ENCODE measurements at regions not wholly inside any gene's neighbourhood (a gene's known extent, or its start where the extent isn't known, plus 50 kb on each side); places are given as distances from the start of the nearest gene placed in this dataset.

GRCh38 chr5:173819521-173819920, 68.6 kb upstream of the CPEB4 start:
- Histone ChIP-seq H2BK120ac (replicated peaks; ENCODE audit: low read depth, low read length) (no peak overlapping the region), H2BK12ac (ENCODE audit: low read depth, low read length) (no peak overlapping the region), H2AK5ac (ENCODE audit: low read depth, low read length) (no peak overlapping the region), H3K18ac (ENCODE audit: extremely low read depth, low read length) (no peak overlapping the region), H4K5ac (ENCODE audit: insufficient read length, low read depth, low read length) (no peak overlapping the region), H2BK20ac (ENCODE audit: low read length) (no peak overlapping the region), H4K20me1 (replicated peaks in 1 of 2; ENCODE audit: control insufficient read depth in 1 of 2, insufficient read depth in 2 of 2, low read length in 2 of 2) (no peaks in the 10 kb centered on the region), H3K23ac (ENCODE audit: insufficient read length) (no peak overlapping the region), H3K4ac (replicated peaks; ENCODE audit: insufficient read length, low read depth, low read length) (no peak overlapping the region), H3K36me3 (ENCODE audit: control insufficient read depth in 2 of 4, insufficient read depth in 4 of 4, low read length in 3 of 4) (no peaks in the 10 kb centered on the region), H4K91ac (replicated peaks; ENCODE audit: insufficient read length, low read length) (no peak overlapping the region), H3K4me3 (ENCODE audit: extremely low read depth in 1 of 4, insufficient read depth in 2 of 4, low read depth in 3 of 4, low read length in 4 of 4) (no peak overlapping the region), H2BK15ac (ENCODE audit: low read length) (no peak overlapping the region), H3K14ac (ENCODE audit: insufficient read length) (no peak overlapping the region), H3K79me1 (ENCODE audit: low read depth, low read length) (no peaks in the 10 kb centered on the region), H2BK5ac (ENCODE audit: low read depth, low read length) (no peak overlapping the region), H3K56ac (replicated peaks; ENCODE audit: insufficient read length, low read depth, low read length) (no peak overlapping the region), H3K9me3 (ENCODE audit: insufficient read depth in 2 of 2, low read depth in 1 of 2, low read length in 1 of 2) (no peaks in the 10 kb centered on the region), H4K8ac (ENCODE audit: extremely low read depth, insufficient read depth, low read length) (no peak overlapping the region), H3K4me1 (replicated peaks in 1 of 4; ENCODE audit: control insufficient read depth in 3 of 4, insufficient read depth in 4 of 4, low read length in 3 of 4) (peaks cover 2 to 6% (median 4%) of the 10 kb centered on the region in 4 experiments; a peak in 4 of 7 replicates), H3K79me2 (ENCODE audit: control insufficient read depth in 1 of 2, insufficient read depth in 2 of 2, low read length in 2 of 2) (no peaks in the 10 kb centered on the region), H3K23me2 (ENCODE audit: low read depth, low read length) (no peaks in the 10 kb centered on the region; the same call in 1 of the 2 replicates), H3K4me2 (ENCODE audit: insufficient read depth in 1 of 2, low read depth in 2 of 2, low read length in 2 of 2) (no peak overlapping the region), H2AFZ (ENCODE audit: low read length) (no peak overlapping the region), H3K9ac (replicated peaks in 1 of 4; ENCODE audit: extremely low read depth in 1 of 4, low read depth in 3 of 4, low read length in 3 of 4) (no peak overlapping the region), H3K27me3 (replicated peaks in 1 of 4; ENCODE audit: control insufficient read depth in 3 of 4, extremely low read depth in 1 of 4, insufficient read depth in 3 of 4, low read length in 3 of 4) (no peaks in the 10 kb centered on the region), H3K27ac (ENCODE audit: low read depth, low read length) (no peak overlapping the region)
- 88% methylated on average over 3 of the region's 3 CpGs; no CpG with 5 or more reads in 1 of the 2 experiments for WGBS, 2 experiments (ENCODE audit: extremely low coverage in 1 of 2, insufficient coverage in 1 of 2, insufficient read length in 1 of 2, insufficient replicate concordance in 2 of 2, low coverage in 1 of 2, low lambda C conversion rate in 2 of 2, missing lambda C conversion rate in 1 of 2)
- no peak for FAIRE-seq
- DNase-seq (ENCODE audit: low read depth in 1 of 2, low spot score in 2 of 2) = no peak
- POLR2A ChIA-PET (ENCODE audit: partially characterized antibody) = no interaction called here
- CTCF ChIA-PET (ENCODE audit: partially characterized antibody) = interaction anchor here (1.1 kb wide), 1 partner anchor 109 kb away, joined by 3 read pairs; no protein-coding TSS in a partner anchor
- no peak for TF ChIP-seq KDM5A (IDR thresholded peaks at IDR 0.05; ENCODE audit: low read length)
- no peak for TF ChIP-seq SAP30 (IDR thresholded peaks at IDR 0.05; ENCODE audit: insufficient read depth, insufficient replicate concordance, low read length)
- no peak for TF ChIP-seq EP300 (IDR thresholded peaks at IDR 0.05; ENCODE audit: borderline replicate concordance in 1 of 2, low read depth in 2 of 2, low read length in 2 of 2)
- TF ChIP-seq KDM4A (IDR thresholded peaks at IDR 0.05; ENCODE audit: low read depth, low read length, severe bottlenecking) = no peak
